ENCODE measurements at regions not wholly inside any gene's neighbourhood (a gene's known extent, or its start where the extent isn't known, plus 50 kb on each side); places are given as distances from the start of the nearest gene placed in this dataset.

DNA sequence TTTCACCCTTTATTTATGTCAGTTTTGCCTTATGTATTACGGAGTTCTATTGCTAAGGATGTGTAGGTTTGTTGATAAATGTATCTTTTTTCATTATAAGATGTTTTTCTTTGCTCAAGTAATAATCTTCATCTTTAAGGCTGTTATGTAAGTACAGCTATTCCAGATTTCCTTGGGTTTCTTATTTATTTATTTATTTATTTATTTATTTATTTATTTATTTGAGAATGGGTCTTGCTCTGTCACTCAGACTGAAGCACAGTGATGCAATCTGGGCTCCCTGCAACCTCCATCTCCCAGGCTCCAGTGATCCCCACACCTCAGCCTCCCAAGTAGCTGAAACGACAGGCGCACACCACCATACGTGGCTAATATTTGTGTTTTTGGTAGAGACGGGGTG lies 617.0 kb downstream of the SLITRK1 start:
- TF ChIP-seq, protein P1, sequence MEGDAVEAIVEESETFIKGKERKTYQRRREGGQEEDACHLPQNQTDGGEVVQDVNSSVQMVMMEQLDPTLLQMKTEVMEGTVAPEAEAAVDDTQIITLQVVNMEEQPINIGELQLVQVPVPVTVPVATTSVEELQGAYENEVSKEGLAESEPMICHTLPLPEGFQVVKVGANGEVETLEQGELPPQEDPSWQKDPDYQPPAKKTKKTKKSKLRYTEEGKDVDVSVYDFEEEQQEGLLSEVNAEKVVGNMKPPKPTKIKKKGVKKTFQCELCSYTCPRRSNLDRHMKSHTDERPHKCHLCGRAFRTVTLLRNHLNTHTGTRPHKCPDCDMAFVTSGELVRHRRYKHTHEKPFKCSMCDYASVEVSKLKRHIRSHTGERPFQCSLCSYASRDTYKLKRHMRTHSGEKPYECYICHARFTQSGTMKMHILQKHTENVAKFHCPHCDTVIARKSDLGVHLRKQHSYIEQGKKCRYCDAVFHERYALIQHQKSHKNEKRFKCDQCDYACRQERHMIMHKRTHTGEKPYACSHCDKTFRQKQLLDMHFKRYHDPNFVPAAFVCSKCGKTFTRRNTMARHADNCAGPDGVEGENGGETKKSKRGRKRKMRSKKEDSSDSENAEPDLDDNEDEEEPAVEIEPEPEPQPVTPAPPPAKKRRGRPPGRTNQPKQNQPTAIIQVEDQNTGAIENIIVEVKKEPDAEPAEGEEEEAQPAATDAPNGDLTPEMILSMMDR (IDR thresholded peaks at IDR 0.05), result no peak
- TF ChIP-seq EP300 (IDR thresholded peaks at IDR 0.05), result no peak
- no peak for TF ChIP-seq POLR2AphosphoS5 (IDR thresholded peaks at IDR 0.05)
- TF ChIP-seq POLR2A (IDR thresholded peaks at IDR 0.05), result no peak

Measured in upper lobe of left lung (tissue), 4 donors.